H1 (cell line): ENCODE measurements at regions not wholly inside any gene's neighbourhood (a gene's known extent, or its start where the extent isn't known, plus 50 kb on each side); places are given as distances from the start of the nearest gene placed in this dataset.

Experiments used
- BRCA1 ChIP-seq: IDR thresholded peaks from 2 replicates; pipeline ENCODE4 v1.6.1; 2012; ENCODE audit warnings: low read depth, low read length, improper control_type of control experiment
- CBX5 ChIP-seq: fragments of 300-800, 300-1000 bp; sonication (generic); IDR thresholded peaks from 2 replicates; pipeline ENCODE4 v1.7.1; 2016; ENCODE audit warnings: antibody characterized with exemption, low read length, low read depth
- CEBPB ChIP-seq: IDR thresholded peaks from 2 replicates; pipeline ENCODE4 v1.6.1; 2012; ENCODE audit warnings: low read depth, low read length
- CTCF ChIP-seq, 3 experiments: IDR thresholded peaks; 1 replicate in 2 of 3; 2 replicates in 1 of 3; pipeline versions ENCODE4 v1.5.1 to v1.6.1; 2011; ENCODE audit warnings: low read length in 3 of 3, mild to moderate bottlenecking in 3 of 3, inconsistent platforms in 2 of 3, low read depth in 1 of 3, moderate library complexity in 1 of 3; ENCODE audit not compliant: insufficient read depth in 1 of 3; ENCODE audit errors: control extremely low read depth in 1 of 3
- E2F6 ChIP-seq: IDR thresholded peaks from 2 replicates; pipeline ENCODE4 v1.6.1; 2012; ENCODE audit warnings: inconsistent platforms
- EZH2 ChIP-seq: fragments of 200-600 bp; sonication (generic); IDR thresholded peaks from 2 replicates; pipeline ENCODE4 v1.7.1; 2012; ENCODE audit warnings: low read depth, mild to moderate bottlenecking, moderate library complexity, low read length, inconsistent platforms; ENCODE audit not compliant: severe bottlenecking
- POLR2A ChIP-seq, 2 experiments: IDR thresholded peaks; 1 replicate in 1 of 2; 2 replicates in 1 of 2; pipeline ENCODE4 v1.6.1; 2011; ENCODE audit warnings: low read depth in 2 of 2, low read length in 2 of 2, mild to moderate bottlenecking in 2 of 2; ENCODE audit errors: control extremely low read depth in 1 of 2
- TAF1 ChIP-seq: IDR thresholded peaks from 2 replicates; pipeline ENCODE4 v1.6.1; 2011; ENCODE audit warnings: mild to moderate bottlenecking, low read depth, low read length
- TBP ChIP-seq: IDR thresholded peaks from 2 replicates; pipeline ENCODE4 v1.6.1; 2011; ENCODE audit warnings: low read depth, low read length, improper control_type of control experiment
- TCF12 ChIP-seq: IDR thresholded peaks from 2 replicates; pipeline ENCODE4 v1.6.1; 2011; ENCODE audit warnings: low read depth, mild to moderate bottlenecking, low read length
- YY1 ChIP-seq: IDR thresholded peaks from 2 replicates; pipeline ENCODE4 v1.6.1; 2011; ENCODE audit warnings: low read depth, mild to moderate bottlenecking, low read length
- ZNF274 ChIP-seq: IDR thresholded peaks from 2 replicates; pipeline ENCODE4 v1.7.0; 2012; ENCODE audit warnings: low read length, borderline replicate concordance; ENCODE audit errors: extremely low read depth

GRCh38 chr16:35574011-35574410, 2114.6 kb downstream of the TP53TG3F start:
- TF ChIP-seq POLR2A (IDR thresholded peaks at IDR 0.05; ENCODE audit: control extremely low read depth in 1 of 2, low read depth in 2 of 2, low read length in 2 of 2) (no peak), CTCF (IDR thresholded peaks at IDR 0.05; ENCODE audit: control extremely low read depth in 1 of 3, insufficient read depth in 1 of 3, low read depth in 1 of 3, low read length in 3 of 3) (no peak), ZNF274 (no peak), EZH2 (no peak), TBP (no peak), TAF1 (no peak), BRCA1 (no peak), TCF12 (no peak), E2F6 (no peak), YY1 (no peak), CBX5 (no peak), CEBPB (no peak)
